ENCODE measurements at regions not wholly inside any gene's neighbourhood (a gene's known extent, or its start where the extent isn't known, plus 50 kb on each side); places are given as distances from the start of the nearest gene placed in this dataset.

- H3K9me3 Mint-ChIP-seq: peaks cover 7% of the 10 kb centered on the region
- no peak for DNase-seq (ENCODE audit: low spot score in 2 of 2, unreplicated experiment in 2 of 2)
- H3K36me3 Mint-ChIP-seq: no peaks in the 10 kb centered on the region
- no peak overlapping the region for H3K27ac Mint-ChIP-seq
- H3K4me1 Mint-ChIP-seq: peaks cover 8% of the 10 kb centered on the region
- H3K4me3 Mint-ChIP-seq: no peak overlapping the region
- no peak for TF ChIP-seq CTCF (IDR thresholded peaks at IDR 0.05; ENCODE audit: unreplicated experiment)
- no peaks in the 10 kb centered on the region for H3K27me3 Mint-ChIP-seq (ENCODE audit: low read depth)
Measured at GRCh38 chr9:72424131-72424530, 59.1 kb upstream of the ZFAND5 start.

- Mint-ChIP-seq H3K27ac (no peak overlapping the region), H3K4me3 (no peak overlapping the region), H3K9me3 (peaks cover 7% of the 10 kb centered on the region), H3K27me3 (ENCODE audit: low read depth) (no peaks in the 10 kb centered on the region), H3K36me3 (no peaks in the 10 kb centered on the region), H3K4me1 (no peaks in the 10 kb centered on the region)
- no peak for DNase-seq (ENCODE audit: low spot score in 2 of 2, unreplicated experiment in 2 of 2)
- TF ChIP-seq CTCF (IDR thresholded peaks at IDR 0.05; ENCODE audit: unreplicated experiment): no peak
Measured at GRCh38 chr9:72422214-72422613, 57.2 kb upstream of the ZFAND5 start.

- no peak for DNase-seq (ENCODE audit: low spot score in 2 of 2, unreplicated experiment in 2 of 2)
- no peaks in the 10 kb centered on the region for H3K36me3 Mint-ChIP-seq
- peaks cover 7% of the 10 kb centered on the region for H3K9me3 Mint-ChIP-seq
- TF ChIP-seq CTCF (IDR thresholded peaks at IDR 0.05; ENCODE audit: unreplicated experiment): no peak
- no peak overlapping the region for H3K27ac Mint-ChIP-seq
- no peak overlapping the region for H3K4me3 Mint-ChIP-seq
- no peaks in the 10 kb centered on the region for H3K27me3 Mint-ChIP-seq (ENCODE audit: low read depth)
- no peaks in the 10 kb centered on the region for H3K4me1 Mint-ChIP-seq
Measured at GRCh38 chr9:72420783-72421182, 55.8 kb upstream of the ZFAND5 start.

- peaks cover 10% of the 10 kb centered on the region for H3K9me3 Mint-ChIP-seq
- no peak overlapping the region for H3K4me3 Mint-ChIP-seq
- no peaks in the 10 kb centered on the region for H3K36me3 Mint-ChIP-seq
- H3K27me3 Mint-ChIP-seq (ENCODE audit: low read depth): no peaks in the 10 kb centered on the region
- TF ChIP-seq CTCF (IDR thresholded peaks at IDR 0.05; ENCODE audit: unreplicated experiment): no peak
- H3K27ac Mint-ChIP-seq: no peak overlapping the region
- no peaks in the 10 kb centered on the region for H3K4me1 Mint-ChIP-seq
- DNase-seq (ENCODE audit: low spot score in 2 of 2, unreplicated experiment in 2 of 2): no peak
Measured at GRCh38 chr9:72415948-72416347, 50.9 kb upstream of the ZFAND5 start.

- H3K27me3 Mint-ChIP-seq (ENCODE audit: low read depth): no peaks in the 10 kb centered on the region
- peaks cover 5% of the 10 kb centered on the region for H3K9me3 Mint-ChIP-seq
- DNase-seq (ENCODE audit: low spot score in 2 of 2, unreplicated experiment in 2 of 2): no peak
- H3K27ac Mint-ChIP-seq: no peak overlapping the region
- H3K4me3 Mint-ChIP-seq: no peak overlapping the region
- TF ChIP-seq CTCF (IDR thresholded peaks at IDR 0.05; ENCODE audit: unreplicated experiment): no peak
- H3K4me1 Mint-ChIP-seq: no peaks in the 10 kb centered on the region
- no peaks in the 10 kb centered on the region for H3K36me3 Mint-ChIP-seq
Measured at GRCh38 chr9:72415163-72415562, 50.2 kb upstream of the ZFAND5 start.

All from mesothelial cell of epicardium (in vitro differentiated cells).